ENCODE measurements at regions not wholly inside any gene's neighbourhood (a gene's known extent, or its start where the extent isn't known, plus 50 kb on each side); places are given as distances from the start of the nearest gene placed in this dataset.

- TF ChIP-seq CTCF (IDR thresholded peaks at IDR 0.05) (no peak), POLR2A (IDR thresholded peaks at IDR 0.05) (no peak)
Measured at GRCh38 chr7:142690554-142691182, 58.6 kb upstream of the PRSS1 start.
